ENCODE measurements at regions not wholly inside any gene's neighbourhood (a gene's known extent, or its start where the extent isn't known, plus 50 kb on each side); places are given as distances from the start of the nearest gene placed in this dataset.

GRCh38 chr16:10333321-10334032, 52.4 kb upstream of the ATF7IP2 start:
- H3K27me3 Mint-ChIP-seq (ENCODE audit: unreplicated experiment), result peaks cover 3% of the 10 kb centered on the region
- no peak for DNase-seq
- TF ChIP-seq CTCF (IDR thresholded peaks at IDR 0.05; ENCODE audit: partially characterized antibody, unreplicated experiment), result no peak
- no peak overlapping the region for H3K27ac Mint-ChIP-seq (ENCODE audit: unreplicated experiment)
- no peaks in the 10 kb centered on the region for H3K9me3 Mint-ChIP-seq (ENCODE audit: unreplicated experiment)
- H3K36me3 Mint-ChIP-seq (ENCODE audit: unreplicated experiment), result no peaks in the 10 kb centered on the region
- H3K4me3 Mint-ChIP-seq (ENCODE audit: unreplicated experiment), result no peak overlapping the region
- H3K4me1 Mint-ChIP-seq (ENCODE audit: low read depth, unreplicated experiment), result no peaks in the 10 kb centered on the region

GRCh38 chr16:10335681-10336080, 50.2 kb upstream of the ATF7IP2 start:
- Mint-ChIP-seq H3K4me1 (ENCODE audit: low read depth, unreplicated experiment) (no peaks in the 10 kb centered on the region), H3K4me3 (ENCODE audit: unreplicated experiment) (no peak overlapping the region), H3K36me3 (ENCODE audit: unreplicated experiment) (no peaks in the 10 kb centered on the region), H3K27ac (ENCODE audit: unreplicated experiment) (no peak overlapping the region), H3K27me3 (ENCODE audit: unreplicated experiment) (peaks cover 5% of the 10 kb centered on the region), H3K9me3 (ENCODE audit: unreplicated experiment) (peaks cover 1% of the 10 kb centered on the region)
- DNase-seq, result no peak
- TF ChIP-seq CTCF (IDR thresholded peaks at IDR 0.05; ENCODE audit: partially characterized antibody, unreplicated experiment), result no peak

Data from glutamatergic neuron (in vitro differentiated cells).